ENCODE measurements at regions not wholly inside any gene's neighbourhood (a gene's known extent, or its start where the extent isn't known, plus 50 kb on each side); places are given as distances from the start of the nearest gene placed in this dataset.

GRCh38 chr4:1559896-1560650, 124.0 kb downstream of the FAM53A start:
- Histone ChIP-seq H4K20me1 (replicated peaks; ENCODE audit: control insufficient read depth, extremely low read depth, insufficient read depth, low read length) (no peaks in the 10 kb centered on the region), H3K79me2 (ENCODE audit: control insufficient read depth, insufficient read depth, low read length) (no peaks in the 10 kb centered on the region), H3K9ac (replicated peaks; ENCODE audit: extremely low read depth, insufficient read depth, low read length) (no peak overlapping the region), H3K27ac (ENCODE audit: insufficient read depth, low read depth, low read length) (no peak overlapping the region), H3K4me2 (ENCODE audit: insufficient read depth, low read length) (no peak overlapping the region), H3K9me1 (replicated peaks; ENCODE audit: control insufficient read depth, extremely low read depth, insufficient read depth, low read length) (no peaks in the 10 kb centered on the region), H3K36me3 (ENCODE audit: control insufficient read depth in 2 of 2, extremely low read depth in 1 of 2, insufficient read depth in 2 of 2, low read length in 2 of 2) (no peaks in the 10 kb centered on the region), H2AFZ (ENCODE audit: low read depth, low read length) (no peak overlapping the region), H3K9me3 (replicated peaks; ENCODE audit: control insufficient read depth, insufficient read depth, low read length) (no peaks in the 10 kb centered on the region), H3K4me3 (replicated peaks in 1 of 3; ENCODE audit: insufficient read depth in 1 of 3, low read depth in 1 of 3, low read length in 3 of 3) (no peak overlapping the region), H3K27me3 (ENCODE audit: control insufficient read depth in 2 of 2, insufficient read depth in 2 of 2, low read length in 2 of 2) (no peaks in the 10 kb centered on the region), H3K4me1 (ENCODE audit: control insufficient read depth, extremely low read depth, insufficient read depth, low read length) (no peaks in the 10 kb centered on the region)
- FAIRE-seq (no peak), DNase-seq (ENCODE audit: low read depth, low spot score) (no peak)
- ChIA-PET CTCF (no interaction called here), POLR2A (no interaction called here)
- intact Hi-C loops (cut with micrococcal nuclease) (no loop called here), dilution Hi-C loops (cut with MboI; ENCODE audit: extremely low pct_ligation_motif_present, low sequenced_read_pairs) (no loop called here)
- BruUV-seq (replicated peaks) = no TSS peak
- TF ChIP-seq FOS (IDR thresholded peaks at IDR 0.05; ENCODE audit: borderline replicate concordance, insufficient read depth, low read length) (no peak), MYC (IDR thresholded peaks at IDR 0.05; ENCODE audit: low read depth, low read length) (no peak), MAX (IDR thresholded peaks at IDR 0.05; ENCODE audit: insufficient read depth, insufficient read length) (no peak), GATA2 (IDR thresholded peaks at IDR 0.05; ENCODE audit: insufficient read depth, insufficient read length, low read depth, low read length) (no peak), POLR2A (IDR thresholded peaks at IDR 0.05; ENCODE audit: low read depth, low read length) (no peak), EZH2 (IDR thresholded peaks at IDR 0.05; ENCODE audit: borderline replicate concordance, low read depth, low read length, severe bottlenecking) (no peak), POLR2AphosphoS5 (IDR thresholded peaks at IDR 0.05; ENCODE audit: insufficient read depth, low read depth, low read length) (no peak), CTCF (IDR thresholded peaks at IDR 0.05; ENCODE audit: extremely low read depth in 1 of 2, insufficient read depth in 1 of 2, low read depth in 1 of 2, low read length in 2 of 2) (no peak), JUN (IDR thresholded peaks at IDR 0.05; ENCODE audit: borderline replicate concordance, insufficient read depth, insufficient read length, low read depth) (no peak)

All from endothelial cell of umbilical vein (primary cell).